Heart right ventricle (tissue), 16 donors: ENCODE measurements at regions not wholly inside any gene's neighbourhood (a gene's known extent, or its start where the extent isn't known, plus 50 kb on each side); places are given as distances from the start of the nearest gene placed in this dataset.

Experiments used
- ATAC-seq, 8 donors: fragments of 200-7000 bp; cut with Tn5 transposase; one replicate each; pipeline ENCODE4 v1.9.1; 2020; ENCODE audit warnings: mild to moderate bottlenecking in 8 of 8, moderate library complexity in 8 of 8, moderate number of reproducible peaks in 1 of 8
- DNase-seq, 2 donors: peaks; one replicate each; pipeline ENCODE4 v3.0.0-alpha.2; 2020
- H3K27ac ChIP-seq, 10 donors: fragments of 200-600 bp; sonication (generic) in 2 of 10; one replicate each; pipeline versions ENCODE4 v1.5.0 to v1.8.0; 2020 to 2022; ENCODE audit warnings: mild to moderate bottlenecking in 3 of 10
- H3K27me3 ChIP-seq, 7 donors: fragments of 200-600 bp; one replicate each; pipeline ENCODE4 v1.8.0; 2021 to 2022; ENCODE audit warnings: mild to moderate bottlenecking in 2 of 7
- H3K36me3 ChIP-seq, 9 donors: fragments of 200-600 bp; sonication (generic) in 1 of 9; one replicate each; pipeline versions ENCODE4 v1.5.0 to v1.8.0; 2020 to 2022; ENCODE audit warnings: mild to moderate bottlenecking in 2 of 9
- H3K4me1 ChIP-seq, 9 donors: fragments of 200-600 bp; sonication (generic) in 1 of 9; one replicate each; pipeline versions ENCODE4 v1.5.0 to v1.8.0; 2020 to 2022; ENCODE audit warnings: mild to moderate bottlenecking in 4 of 9
- H3K4me3 ChIP-seq, 10 donors: fragments of 200-600 bp; sonication (generic) in 2 of 10; one replicate each; pipeline versions ENCODE4 v1.5.0 to v1.8.0; 2020 to 2022; ENCODE audit warnings: mild to moderate bottlenecking in 7 of 10, moderate library complexity in 2 of 10
- H3K9me3 ChIP-seq, 11 donors: fragments of 200-600 bp in 10 of 11; sonication (generic) in 2 of 11; one replicate each; pipeline versions ENCODE4 v1.5.0 to v1.8.0; 2013 to 2022; ENCODE audit warnings: mild to moderate bottlenecking in 2 of 11, control low read depth in 1 of 11, moderate library complexity in 1 of 11
- WGBS, 2 donors: extraction: QIAGEN DNeasy Blood & Tissue Kit; methylation state at CpG; one replicate each; pipeline ENCODE4 v1.1.7; 2013; ENCODE audit warnings: inconsistent platforms in 1 of 2; 5-methylcytosine and 5-hydroxymethylcytosine counted together
- intact Hi-C, 10 donors: fragments of 100-400 bp; cut with DNase I; formaldehyde crosslinking; loops; one replicate each; pipeline versions ENCODE4 v1.11.1 to v1.14.2; 2022
- TF ChIP-seq, protein P1 (sequence below), 9 donors: fragments of 200-600 bp; sonication (generic) in 2 of 9; IDR thresholded peaks; one replicate each; pipeline versions ENCODE4 v1.5.0 to v1.8.0; 2021 to 2022; ENCODE audit warnings: antibody characterized with exemption in 9 of 9, mild to moderate bottlenecking in 5 of 9, moderate library complexity in 1 of 9
- donor health status: Arrhythmogenic right ventricular cardiomyopathy.
- donor health status: ischemic (EF 13 %, LVEDD 7.1; RV severe dilation, severe dysfunction).
- donor health status: healthy with polysubstance abuse.
- donor health status: DM: no; HTN: yes; CAD: no.
- donor health status: DM: no; HTN: no; CAD: no.
- donor health status: ischemic (EF 25% LVEDD 6.9; RV normal size, moderate dysfunction).
- donor health status: ischemic (EF 25% LVEDD 5.7; RV mildly dilated, moderate dysfunction).
- donor health status: healthy.
- donor health status: DM: yes; HTN: yes; CAD: no.
- donor health status: Ischemic cardiomyopathy.
- donor health status: ischemic (EF 35%, LVEDD 5.7; RV mildly dilated, moderate dysfunction).
- donor health status: nonischemic (EF 11% LVEDD 7.7; RV severe dilation, severe dysfunction).
- donor health status: DM: yes; HTN: yes; CAD: no.
- donor health status: PGD.
- donor health status: ischemic (EF 29% LVEDD 5.4; RV normal size, mild dysfunction).
- donor health status: nonischemic (EF 23%, LVEDD 6.1; RV moderate dilation, normal function).

DNA sequence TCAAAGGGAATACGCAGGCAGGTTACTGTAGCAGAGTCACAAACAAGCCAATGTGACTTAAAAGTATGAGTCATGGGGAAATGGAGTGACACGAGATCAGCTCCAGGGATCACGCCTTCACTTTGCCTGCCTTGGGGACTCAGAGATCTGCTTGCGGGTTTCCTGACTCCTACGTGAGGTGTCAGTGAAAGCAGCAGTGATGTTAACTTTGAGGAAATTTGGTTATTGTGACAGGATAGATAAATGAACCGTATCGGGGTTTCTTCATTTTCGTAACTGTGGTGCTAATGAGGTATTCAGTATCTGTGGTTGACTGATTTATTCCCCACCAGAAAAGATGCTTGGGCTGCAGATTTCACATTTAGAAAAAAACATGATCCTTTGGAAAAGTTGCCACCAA is 383.3 kb upstream of the ZFP42 start:
- ATAC-seq = no peak
- no peak for DNase-seq
- H3K27ac ChIP-seq = no peak overlapping the region
- no peaks in the 10 kb centered on the region for H3K9me3 ChIP-seq
- TF ChIP-seq, protein P1, sequence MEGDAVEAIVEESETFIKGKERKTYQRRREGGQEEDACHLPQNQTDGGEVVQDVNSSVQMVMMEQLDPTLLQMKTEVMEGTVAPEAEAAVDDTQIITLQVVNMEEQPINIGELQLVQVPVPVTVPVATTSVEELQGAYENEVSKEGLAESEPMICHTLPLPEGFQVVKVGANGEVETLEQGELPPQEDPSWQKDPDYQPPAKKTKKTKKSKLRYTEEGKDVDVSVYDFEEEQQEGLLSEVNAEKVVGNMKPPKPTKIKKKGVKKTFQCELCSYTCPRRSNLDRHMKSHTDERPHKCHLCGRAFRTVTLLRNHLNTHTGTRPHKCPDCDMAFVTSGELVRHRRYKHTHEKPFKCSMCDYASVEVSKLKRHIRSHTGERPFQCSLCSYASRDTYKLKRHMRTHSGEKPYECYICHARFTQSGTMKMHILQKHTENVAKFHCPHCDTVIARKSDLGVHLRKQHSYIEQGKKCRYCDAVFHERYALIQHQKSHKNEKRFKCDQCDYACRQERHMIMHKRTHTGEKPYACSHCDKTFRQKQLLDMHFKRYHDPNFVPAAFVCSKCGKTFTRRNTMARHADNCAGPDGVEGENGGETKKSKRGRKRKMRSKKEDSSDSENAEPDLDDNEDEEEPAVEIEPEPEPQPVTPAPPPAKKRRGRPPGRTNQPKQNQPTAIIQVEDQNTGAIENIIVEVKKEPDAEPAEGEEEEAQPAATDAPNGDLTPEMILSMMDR (IDR thresholded peaks at IDR 0.05) = no peak
- H3K4me1 ChIP-seq = no peaks in the 10 kb centered on the region
- H3K27me3 ChIP-seq = no peaks in the 10 kb centered on the region
- no peak overlapping the region for H3K4me3 ChIP-seq
- intact Hi-C loops = no loop called here
- WGBS, 2 donors = 70 to 79% methylated on average over 8 of the region's 8 CpGs
- no peaks in the 10 kb centered on the region for H3K36me3 ChIP-seq

DNA sequence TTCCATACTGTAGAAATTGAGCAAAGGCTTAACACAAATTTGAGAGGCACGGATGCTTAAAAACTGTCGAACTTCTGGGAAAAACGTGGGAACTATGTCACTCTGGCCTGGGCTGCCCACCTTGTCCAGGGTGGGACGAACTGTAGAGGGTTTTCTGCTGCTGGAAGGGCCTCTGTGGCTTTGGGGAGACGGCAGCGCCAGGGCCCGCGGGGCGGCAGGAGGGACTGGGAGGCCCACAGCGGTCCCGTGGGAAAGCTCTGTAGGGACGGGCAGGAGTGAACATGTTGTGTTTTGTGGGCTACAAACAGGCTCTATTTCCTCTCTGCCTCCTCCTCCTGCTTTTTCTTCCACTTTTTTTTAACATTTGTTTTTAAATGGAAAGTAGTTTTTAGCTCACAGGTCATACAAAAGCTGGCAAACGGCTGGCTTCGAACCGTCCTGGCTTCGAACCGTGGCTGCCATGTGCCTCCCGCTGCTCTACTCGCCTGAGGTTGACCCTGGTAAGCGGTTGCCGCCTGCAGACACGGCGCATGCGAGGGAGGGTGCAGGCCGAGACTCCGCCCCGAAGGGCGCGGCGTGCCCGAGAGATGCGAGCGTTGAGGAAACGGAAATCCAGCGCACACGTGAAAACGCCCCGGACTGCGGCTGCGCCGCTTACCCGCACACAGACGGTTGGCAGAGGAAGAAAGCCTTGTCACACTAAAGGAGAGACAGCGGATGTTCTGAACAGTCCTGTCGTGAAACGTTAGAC is 382.3 kb upstream of the ZFP42 start:
- intact Hi-C loops = no loop called here
- Histone ChIP-seq H3K4me3 (no peak overlapping the region), H3K27ac (no peak overlapping the region), H3K36me3 (no peaks in the 10 kb centered on the region), H3K9me3 (no peaks in the 10 kb centered on the region), H3K4me1 (no peaks in the 10 kb centered on the region), H3K27me3 (no peaks in the 10 kb centered on the region)
- TF ChIP-seq, protein P1 (IDR thresholded peaks at IDR 0.05) = no peak
- 94 to 95% methylated on average over 46 of the region's 46 CpGs for WGBS, 2 donors
- DNase-seq (no peak), ATAC-seq (no peak)

DNA sequence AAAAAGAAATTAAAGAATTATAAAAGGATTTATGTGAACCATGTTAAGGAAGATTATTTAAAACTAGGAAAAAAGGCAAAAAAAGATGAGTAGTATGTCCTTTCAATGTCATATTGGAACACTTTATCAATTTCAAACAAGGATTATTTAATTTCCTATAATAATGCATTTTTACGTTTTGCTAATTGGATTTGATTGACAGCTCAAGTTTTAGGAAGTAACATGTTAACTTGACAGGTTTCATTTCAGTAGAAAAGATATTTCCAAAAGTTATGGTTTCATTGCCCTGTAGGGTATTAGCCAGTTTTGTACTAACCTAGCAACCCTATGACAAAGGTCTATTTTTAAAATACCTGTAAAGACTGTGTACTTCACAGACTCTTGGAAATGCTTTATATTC is 379.6 kb upstream of the ZFP42 start:
- no peaks in the 10 kb centered on the region for H3K27me3 ChIP-seq
- WGBS, 2 donors = 69 to 71% methylated on average over 1 of the region's 1 CpG
- no peak for DNase-seq
- H3K36me3 ChIP-seq = no peaks in the 10 kb centered on the region
- intact Hi-C loops = no loop called here
- no peak overlapping the region for H3K27ac ChIP-seq
- no peaks in the 10 kb centered on the region for H3K9me3 ChIP-seq
- H3K4me3 ChIP-seq = no peak overlapping the region
- no peaks in the 10 kb centered on the region for H3K4me1 ChIP-seq
- TF ChIP-seq, protein P1 (IDR thresholded peaks at IDR 0.05) = no peak
- no peak for ATAC-seq

DNA sequence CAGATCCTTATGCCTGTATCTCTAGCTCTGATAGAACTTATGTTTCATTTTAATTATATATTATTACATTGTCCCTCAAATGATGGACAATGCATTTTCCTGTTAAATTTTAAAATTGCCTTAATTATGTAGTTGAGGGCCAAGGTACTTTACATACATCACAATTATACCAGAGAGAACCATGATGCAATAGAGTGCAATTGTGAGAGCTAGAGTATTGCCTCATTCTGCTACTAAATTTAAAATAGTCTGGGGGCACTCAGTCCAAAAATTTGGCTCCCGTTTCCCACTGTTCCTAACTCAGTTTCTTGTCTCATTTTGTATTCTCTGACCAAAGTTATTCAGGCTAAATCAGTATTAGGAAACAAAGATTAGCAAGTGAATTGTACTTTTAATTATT is 378.5 kb upstream of the ZFP42 start:
- no peaks in the 10 kb centered on the region for H3K36me3 ChIP-seq
- 60 to 79% methylated on average over 1 of the region's 1 CpG for WGBS, 2 donors
- no peak overlapping the region for H3K4me3 ChIP-seq
- TF ChIP-seq, protein P1 (IDR thresholded peaks at IDR 0.05) = no peak
- H3K9me3 ChIP-seq = no peaks in the 10 kb centered on the region
- intact Hi-C loops = no loop called here
- ATAC-seq = no peak
- no peak overlapping the region for H3K27ac ChIP-seq
- no peaks in the 10 kb centered on the region for H3K4me1 ChIP-seq
- H3K27me3 ChIP-seq = no peaks in the 10 kb centered on the region
- no peak for DNase-seq
